ENCODE measurements at regions not wholly inside any gene's neighbourhood (a gene's known extent, or its start where the extent isn't known, plus 50 kb on each side); places are given as distances from the start of the nearest gene placed in this dataset.

GRCh38 chr2:211251016-211251415, 694.6 kb downstream of the CPS1 start:
- TF ChIP-seq, protein P1, sequence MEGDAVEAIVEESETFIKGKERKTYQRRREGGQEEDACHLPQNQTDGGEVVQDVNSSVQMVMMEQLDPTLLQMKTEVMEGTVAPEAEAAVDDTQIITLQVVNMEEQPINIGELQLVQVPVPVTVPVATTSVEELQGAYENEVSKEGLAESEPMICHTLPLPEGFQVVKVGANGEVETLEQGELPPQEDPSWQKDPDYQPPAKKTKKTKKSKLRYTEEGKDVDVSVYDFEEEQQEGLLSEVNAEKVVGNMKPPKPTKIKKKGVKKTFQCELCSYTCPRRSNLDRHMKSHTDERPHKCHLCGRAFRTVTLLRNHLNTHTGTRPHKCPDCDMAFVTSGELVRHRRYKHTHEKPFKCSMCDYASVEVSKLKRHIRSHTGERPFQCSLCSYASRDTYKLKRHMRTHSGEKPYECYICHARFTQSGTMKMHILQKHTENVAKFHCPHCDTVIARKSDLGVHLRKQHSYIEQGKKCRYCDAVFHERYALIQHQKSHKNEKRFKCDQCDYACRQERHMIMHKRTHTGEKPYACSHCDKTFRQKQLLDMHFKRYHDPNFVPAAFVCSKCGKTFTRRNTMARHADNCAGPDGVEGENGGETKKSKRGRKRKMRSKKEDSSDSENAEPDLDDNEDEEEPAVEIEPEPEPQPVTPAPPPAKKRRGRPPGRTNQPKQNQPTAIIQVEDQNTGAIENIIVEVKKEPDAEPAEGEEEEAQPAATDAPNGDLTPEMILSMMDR (IDR thresholded peaks at IDR 0.05; ENCODE audit: low read depth, low read length, poor library complexity, severe bottlenecking): no peak
- TF ChIP-seq EZH2phosphoT487 (IDR thresholded peaks at IDR 0.05; ENCODE audit: borderline replicate concordance, low read length): no peak
